A549 (cell line): ENCODE measurements at regions not wholly inside any gene's neighbourhood (a gene's known extent, or its start where the extent isn't known, plus 50 kb on each side); places are given as distances from the start of the nearest gene placed in this dataset.

Experiments used
- ATAC-seq, 2 experiments: fragments of 200-7000 bp in 1 of 2; fragments of >200 bp in 1 of 2; cut with Nextera tagmentation in 1 of 2; cut with Tn5 transposase in 1 of 2; 3 replicates each; pipeline versions ENCODE4 v1.8.0 to v1.9.1; 2018 to 2020; ENCODE audit warnings: mild to moderate bottlenecking in 1 of 2, moderate library complexity in 1 of 2
- CTCF ChIA-PET: fragments of 300-600 bp; sonication (Branson Sonifier 250); formaldehyde crosslinking; extraction: SDS; loops from one replicate; lab custom pipeline; 2021; ENCODE audit warnings: antibody characterized with exemption, inconsistent platforms; lab: Yijun Ruan, JAX
- POLR2A ChIA-PET: fragments of 350-600 bp; formaldehyde crosslinking; extraction: SDS; loops from one replicate; lab custom pipeline; 2021; ENCODE audit warnings: antibody characterized with exemption, inconsistent platforms; lab: Yijun Ruan, JAX
- DNase-seq, 2 experiments: peaks; one replicate each; pipeline versions ENCODE4 v3.0.0 to v3.0.0-alpha.2; 2011 to 2016; ENCODE audit warnings: low read depth in 1 of 2, low spot score in 1 of 2
- FAIRE-seq: peaks from 2 replicates; lab custom pipeline; 2011; peaks lifted over from hg19 to GRCh38; lab: Jason Lieb, UNC
- H3K27ac ChIP-seq, 2 experiments: fragments of >200 bp; sonication (Bioruptor Twin); formaldehyde crosslinking; 3 replicates each; pipeline ENCODE4 v1.5.1; 2016 to 2017
- H3K4me1 ChIP-seq: fragments of >200 bp; sonication (Bioruptor Twin); formaldehyde crosslinking; 3 replicates; pipeline ENCODE4 v1.6.1; 2016
- H3K4me2 ChIP-seq: fragments of >200 bp; sonication (Bioruptor Twin); formaldehyde crosslinking; 3 replicates; pipeline ENCODE4 v1.6.1; 2016
- H3K4me3 ChIP-seq: fragments of >200 bp; sonication (Bioruptor Twin); formaldehyde crosslinking; 3 replicates; pipeline ENCODE4 v1.5.1; 2016
- H3K9me3 ChIP-seq: fragments of >200 bp; sonication (Bioruptor Twin); formaldehyde crosslinking; 3 replicates; pipeline ENCODE4 v1.6.1; 2016
- ATOH8 ChIP-seq: fragments of 250-450 bp; sonication (Bioruptor Pico); IDR thresholded peaks from 2 replicates; pipeline ENCODE4 v1.5.0; 2020; ENCODE audit warnings: low read depth, mild to moderate bottlenecking, moderate library complexity
- BCL3 ChIP-seq: fragments of >200 bp; sonication (Bioruptor Twin); formaldehyde crosslinking; IDR thresholded peaks from 3 replicates; pipeline ENCODE4 v1.6.1; 2016
- BHLHE40 ChIP-seq: IDR thresholded peaks from 2 replicates; pipeline ENCODE4 v1.6.1; 2012; ENCODE audit warnings: low read depth, low read length, inconsistent platforms
- CEBPB ChIP-seq, 2 experiments: fragments of >200 bp in 1 of 2; sonication (Bioruptor Twin) in 1 of 2; formaldehyde crosslinking in 1 of 2; IDR thresholded peaks; 2 replicates each; pipeline ENCODE4 v1.6.1; 2012 to 2016
- CHD2 ChIP-seq: fragments of 150-350 bp; IDR thresholded peaks from 2 replicates; pipeline ENCODE4 v1.6.1; 2014; ENCODE audit warnings: low read length; ENCODE audit not compliant: partially characterized antibody
- E2F6 ChIP-seq: IDR thresholded peaks from 2 replicates; pipeline ENCODE4 v1.6.1; 2012; ENCODE audit warnings: low read depth, borderline replicate concordance
- EHMT2 ChIP-seq: fragments of 200-600 bp; sonication (generic); IDR thresholded peaks from 2 replicates; pipeline ENCODE4 v1.6.1; 2016; ENCODE audit warnings: antibody characterized with exemption, low read depth, mild to moderate bottlenecking, moderate library complexity
- EP300 ChIP-seq, 2 experiments: fragments of >200 bp; sonication (Bioruptor Twin); formaldehyde crosslinking; IDR thresholded peaks; 2 replicates in 1 of 2; 3 replicates in 1 of 2; pipeline ENCODE4 v1.6.1; 2016 to 2017
- ESRRA ChIP-seq: fragments of 150-350 bp; IDR thresholded peaks from 2 replicates; pipeline ENCODE4 v1.6.1; 2014; ENCODE audit warnings: mild to moderate bottlenecking, low read length, borderline replicate concordance
- FOSL2 ChIP-seq, 2 experiments: fragments of 450-650 bp in 1 of 2; fragments of >200 bp in 1 of 2; sonication (Bioruptor Twin) in 1 of 2; formaldehyde crosslinking; IDR thresholded peaks; 2 replicates each; pipeline versions ENCODE4 v1.5.0 to v1.6.1; 2016 to 2020; ENCODE audit warnings: mild to moderate bottlenecking in 1 of 2, moderate library complexity in 1 of 2
- FOXS1 ChIP-seq: fragments of 250-450 bp; sonication (Bioruptor Pico); IDR thresholded peaks from 2 replicates; pipeline ENCODE4 v1.5.0; 2020; ENCODE audit warnings: mild to moderate bottlenecking, moderate library complexity
- HEYL ChIP-seq: fragments of 250-450 bp; sonication (Bioruptor Pico); IDR thresholded peaks from 2 replicates; pipeline ENCODE4 v1.8.0; 2021; ENCODE audit warnings: mild to moderate bottlenecking, moderate library complexity
- HMGXB4 ChIP-seq: fragments of 250-450 bp; sonication (Bioruptor Pico); IDR thresholded peaks from 2 replicates; pipeline ENCODE4 v1.5.0; 2021; ENCODE audit warnings: mild to moderate bottlenecking, moderate library complexity, borderline replicate concordance
- HOXB5 ChIP-seq: fragments of 250-450 bp; sonication (Bioruptor Pico); IDR thresholded peaks from 2 replicates; pipeline ENCODE4 v1.5.0; 2020; ENCODE audit warnings: mild to moderate bottlenecking, moderate library complexity
- JUN ChIP-seq, 2 experiments: fragments of >200 bp; sonication (Bioruptor Twin); formaldehyde crosslinking; IDR thresholded peaks; 2 replicates in 1 of 2; 3 replicates in 1 of 2; pipeline ENCODE4 v1.6.1; 2016 to 2017
- JUNB ChIP-seq: fragments of >200 bp; sonication (Bioruptor Twin); formaldehyde crosslinking; IDR thresholded peaks from 2 replicates; pipeline ENCODE4 v1.6.1; 2016
- KDM1A ChIP-seq: fragments of 200-600 bp; sonication (generic); IDR thresholded peaks from 2 replicates; pipeline ENCODE4 v1.6.1; 2016; ENCODE audit warnings: low read depth, mild to moderate bottlenecking
- MAFK ChIP-seq: fragments of 450-650 bp; IDR thresholded peaks from 2 replicates; pipeline ENCODE4 v1.6.1; 2014; ENCODE audit not compliant: partially characterized antibody
- MAZ ChIP-seq: fragments of 150-350 bp; IDR thresholded peaks from 2 replicates; pipeline ENCODE4 v1.6.1; 2014; ENCODE audit warnings: antibody characterized with exemption, low read depth, low read length, borderline replicate concordance
- NFE2L2 ChIP-seq: fragments of 150-350 bp; conservative IDR thresholded peaks from 2 replicates; pipeline ENCODE4 v1.6.1; 2014; ENCODE audit warnings: low read length
- NPAS2 ChIP-seq: fragments of 250-450 bp; sonication (Bioruptor Pico); IDR thresholded peaks from 2 replicates; pipeline ENCODE4 v1.8.0; 2022; ENCODE audit warnings: mild to moderate bottlenecking, moderate library complexity, borderline replicate concordance
- RARB ChIP-seq: fragments of 250-450 bp; sonication (Bioruptor Pico); IDR thresholded peaks from 2 replicates; pipeline ENCODE4 v1.8.0; 2021; ENCODE audit warnings: mild to moderate bottlenecking, moderate library complexity
- RCOR1 ChIP-seq: fragments of 150-350 bp; IDR thresholded peaks from 2 replicates; pipeline ENCODE4 v1.6.1; 2014; ENCODE audit warnings: antibody characterized with exemption, low read length, low read depth
- RFX5 ChIP-seq: fragments of 450-650 bp; IDR thresholded peaks from 2 replicates; pipeline ENCODE4 v1.7.1; 2014; ENCODE audit warnings: antibody characterized with exemption, mild to moderate bottlenecking, moderate library complexity
- RNF2 ChIP-seq: fragments of 200-600 bp; sonication (generic); IDR thresholded peaks from 2 replicates; pipeline ENCODE4 v1.6.1; 2016; ENCODE audit warnings: low read depth, mild to moderate bottlenecking, antibody characterized with exemption, moderate library complexity, borderline replicate concordance
- SREBF2 ChIP-seq: fragments of 450-650 bp; IDR thresholded peaks from 2 replicates; pipeline ENCODE4 v1.6.1; 2014; ENCODE audit warnings: mild to moderate bottlenecking, moderate library complexity
- USF2 ChIP-seq: fragments of 450-650 bp; IDR thresholded peaks from 2 replicates; pipeline ENCODE4 v1.6.1; 2014; ENCODE audit warnings: antibody characterized with exemption
- ZC3H11A ChIP-seq: fragments of 450-650 bp; IDR thresholded peaks from 2 replicates; pipeline ENCODE4 v1.6.1; 2014; ENCODE audit warnings: antibody characterized with exemption, mild to moderate bottlenecking
- ZSCAN20 ChIP-seq: fragments of 250-450 bp; sonication (Bioruptor Pico); IDR thresholded peaks from 2 replicates; pipeline ENCODE4 v1.8.0; 2022; ENCODE audit warnings: mild to moderate bottlenecking, moderate library complexity
- WGBS: methylation state at CpG from one replicate; pipeline ENCODE4 v1.1.6; 2017; ENCODE audit errors: missing lambda C conversion rate; 5-methylcytosine and 5-hydroxymethylcytosine counted together

GRCh38 chr2:103249462-103249861, 487.6 kb downstream of the TMEM182 start (continued):
- TF ChIP-seq HMGXB4 (CRISPR knock-in tag) (no peak), E2F6 (no peak)

GRCh38 chr2:103252781-103253180, 490.9 kb downstream of the TMEM182 start:
- DNase-seq = no peak
- no peaks in the 10 kb centered on the region for H3K4me1 ChIP-seq
- ChIA-PET POLR2A (no interaction called here), CTCF (no interaction called here)
- no peak for FAIRE-seq
- H3K27ac ChIP-seq = no peak overlapping the region
- TF ChIP-seq EP300 (IDR thresholded peaks at IDR 0.05) = no peak
- no peak for TF ChIP-seq KDM1A
- no peak for TF ChIP-seq FOXS1 (CRISPR knock-in tag)
- TF ChIP-seq MAFK = no peak
- no peak for TF ChIP-seq NFE2L2
- no peak for TF ChIP-seq MAZ
- TF ChIP-seq CHD2 = no peak
- no peak for TF ChIP-seq USF2
- no peak for TF ChIP-seq RNF2
- no peak for TF ChIP-seq NPAS2
- no peak for TF ChIP-seq JUN (IDR thresholded peaks at IDR 0.05)
- no peak for TF ChIP-seq ESRRA
- no peak for TF ChIP-seq JUNB
- no peak for ATAC-seq
- no peak overlapping the region for H3K4me2 ChIP-seq
- no peak overlapping the region for H3K4me3 ChIP-seq
- WGBS = 5% methylated on average over 3 of the region's 3 CpGs
- no peaks in the 10 kb centered on the region for H3K9me3 ChIP-seq

- no peak overlapping the region for H3K4me2 ChIP-seq
- DNase-seq (no peak), FAIRE-seq (no peak), ATAC-seq (no peak)
- POLR2A ChIA-PET = no interaction called here
- H3K4me3 ChIP-seq = no peak overlapping the region
- no peaks in the 10 kb centered on the region for H3K9me3 ChIP-seq
- H3K4me1 ChIP-seq = no peaks in the 10 kb centered on the region
- 15% methylated on average over 5 of the region's 5 CpGs for WGBS
- TF ChIP-seq CEBPB (IDR thresholded peaks at IDR 0.05) (no peak), JUNB (no peak), FOSL2 (IDR thresholded peaks at IDR 0.05) (no peak), FOSL2 (CRISPR knock-in tag; IDR thresholded peaks at IDR 0.05) (no peak), EP300 (IDR thresholded peaks at IDR 0.05) (no peak), RARB (CRISPR knock-in tag) (no peak), BCL3 (no peak), RCOR1 (no peak), MAZ (no peak), HOXB5 (CRISPR knock-in tag) (no peak), ZC3H11A (no peak), RFX5 (no peak), HEYL (no peak), ATOH8 (no peak), EHMT2 (no peak), ZSCAN20 (CRISPR knock-in tag) (no peak), SREBF2 (no peak), BHLHE40 (no peak)
- no peak overlapping the region for H3K27ac ChIP-seq
- CTCF ChIA-PET = no interaction called here
Measured at GRCh38 chr2:103254611-103255010, 492.8 kb downstream of the TMEM182 start.
